ENCODE measurements at regions not wholly inside any gene's neighbourhood (a gene's known extent, or its start where the extent isn't known, plus 50 kb on each side); places are given as distances from the start of the nearest gene placed in this dataset.
"Not testable (repeated sequence)": the region's sequence is repeated elsewhere in the genome, so short reads cannot be mapped to it uniquely, and the experiment has no call there.

GRCh38 chr20:51923633-51924032, 121.3 kb upstream of the SALL4 start:
- DNase-seq (ENCODE audit: low read depth, low spot score): no peak

DNA sequence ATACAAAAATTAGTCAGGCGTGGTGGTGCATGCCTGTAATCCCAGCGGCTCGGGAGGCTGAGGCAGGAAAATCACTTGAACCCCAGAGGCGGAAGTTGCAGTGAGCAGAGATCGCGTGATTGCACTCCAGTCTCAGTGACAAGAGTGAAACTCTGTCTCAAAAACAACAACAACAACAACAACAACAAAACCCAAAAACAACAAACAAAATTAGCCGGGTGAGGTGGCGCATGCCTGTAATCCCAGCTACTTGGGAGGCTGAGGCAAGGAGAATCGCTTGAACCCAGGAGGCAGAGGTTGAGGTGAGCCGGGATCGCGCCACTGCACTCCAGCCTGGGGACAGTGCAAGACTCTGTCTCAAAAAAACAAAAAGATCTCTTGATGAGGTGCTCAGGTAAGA, 120.5 kb upstream of the SALL4 start:
- not testable (repeated sequence) for DNase-seq (ENCODE audit: low read depth, low spot score)

- no peak for DNase-seq (ENCODE audit: low read depth, low spot score)
These were observed 116.2 kb upstream of the SALL4 start for GRCh38 chr20:51918561-51918960.

DNA sequence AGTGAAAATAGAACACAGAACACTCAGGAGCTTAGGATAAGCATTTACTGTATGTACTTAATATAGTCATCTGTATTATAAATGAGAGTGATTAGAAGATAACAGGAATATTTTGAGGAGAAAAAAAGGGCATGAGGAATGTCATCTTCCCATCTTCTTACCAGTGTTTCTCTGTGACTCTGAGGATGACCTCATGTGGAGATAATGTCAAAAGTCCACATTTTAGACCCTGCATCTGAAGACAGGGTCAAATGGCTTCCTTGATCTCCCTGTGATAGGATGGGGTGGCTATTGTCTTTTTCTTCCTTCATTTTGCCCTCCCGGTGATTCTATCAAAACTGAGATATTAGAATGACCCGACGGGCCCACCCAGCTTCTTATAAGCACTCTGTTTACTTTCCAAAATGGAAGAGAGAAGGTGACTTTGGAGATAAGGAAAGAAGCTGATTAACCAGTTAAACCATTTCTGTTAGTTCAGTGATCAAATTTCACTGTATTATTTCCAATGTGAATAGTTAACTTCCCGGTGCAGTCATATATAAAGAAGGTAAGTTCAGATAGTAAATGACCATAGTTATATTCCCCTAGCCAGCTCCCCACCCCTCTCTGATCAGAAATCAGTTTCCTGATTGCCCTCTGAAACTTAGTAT, 115.7 kb upstream of the SALL4 start:
- no peak for DNase-seq (ENCODE audit: low read depth, low spot score)

GRCh38 chr20:51916244-51916643, 113.9 kb upstream of the SALL4 start:
- no peak for DNase-seq (ENCODE audit: low read depth, low spot score)

- DNase-seq (ENCODE audit: low read depth, low spot score): no peak
These were observed 112.4 kb upstream of the SALL4 start for GRCh38 chr20:51914758-51915157.

GRCh38 chr20:51910321-51911050, 108.2 kb upstream of the SALL4 start:
- DNase-seq (ENCODE audit: low read depth, low spot score): peak; percentile 64

- no peak for DNase-seq (ENCODE audit: low read depth, low spot score)
These were observed 104.4 kb upstream of the SALL4 start for GRCh38 chr20:51906679-51907078.

- DNase-seq (ENCODE audit: low read depth, low spot score): peak; percentile 54
These were observed 103.7 kb upstream of the SALL4 start for GRCh38 chr20:51906049-51906448.

DNA sequence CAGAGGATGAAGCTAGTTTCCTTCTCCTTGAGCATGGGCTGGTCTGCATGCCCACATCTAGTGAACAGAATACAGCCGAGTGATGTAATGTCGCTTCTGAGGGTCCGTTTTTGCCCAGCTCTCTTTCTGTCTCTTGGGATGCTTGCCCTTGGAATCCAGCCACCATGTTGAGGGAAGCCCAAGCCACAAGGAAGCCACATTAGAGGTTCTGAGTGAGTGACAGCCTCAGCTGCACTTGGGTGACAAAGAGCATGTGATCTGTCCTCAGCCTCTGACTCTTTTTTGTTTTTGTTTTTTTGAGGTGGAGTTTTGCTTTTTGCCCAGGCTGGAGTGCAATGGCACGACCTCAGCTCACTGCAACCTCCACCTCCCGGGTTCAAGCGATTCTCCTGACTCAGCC, 100.6 kb upstream of the SALL4 start:
- no peak for DNase-seq (ENCODE audit: low read depth, low spot score)

- DNase-seq (ENCODE audit: low read depth, low spot score): no peak
These were observed 98.1 kb upstream of the SALL4 start for GRCh38 chr20:51900443-51900842.

DNA sequence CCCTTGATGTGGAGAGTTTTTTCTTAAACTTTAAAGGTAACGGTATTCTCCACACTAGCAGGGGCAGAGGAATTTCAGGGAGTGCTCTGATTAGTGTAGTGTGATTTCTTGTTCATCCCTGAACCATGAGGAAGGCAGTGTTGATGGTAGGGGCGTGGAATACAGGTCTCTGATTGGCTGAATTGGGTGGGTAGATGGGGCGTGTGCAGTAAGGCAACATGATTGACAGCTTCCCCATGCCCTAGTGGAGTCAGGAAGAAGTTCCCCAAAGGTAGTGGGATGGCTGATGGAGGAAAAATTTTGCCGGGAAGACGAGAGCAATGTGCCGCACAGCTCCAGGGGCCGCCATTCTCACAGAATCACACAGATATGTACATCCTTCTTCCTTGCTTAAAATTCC, 97.4 kb upstream of the SALL4 start:
- peak; percentile 56 for DNase-seq (ENCODE audit: low read depth, low spot score)

DNA sequence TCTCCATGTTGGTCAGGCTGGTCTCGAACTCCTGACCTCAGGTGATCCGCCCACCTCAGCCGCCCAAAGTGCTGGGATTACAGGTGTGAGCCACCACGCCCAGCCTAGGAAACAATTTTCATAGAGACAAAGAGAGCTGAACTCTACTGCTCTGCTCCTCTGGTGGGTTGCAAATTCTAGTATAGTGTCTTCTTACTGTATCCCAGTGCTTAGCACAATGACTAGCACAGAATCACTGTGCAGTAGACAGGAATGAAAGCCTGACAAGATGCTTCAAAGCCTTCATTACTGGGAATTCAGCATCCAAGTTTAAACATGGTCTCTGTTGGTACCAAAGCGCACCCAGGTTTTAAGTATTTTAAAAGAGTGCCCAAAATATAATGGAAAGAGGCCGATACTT, 96.5 kb upstream of the SALL4 start:
- no peak for DNase-seq (ENCODE audit: low read depth, low spot score)

- peak; percentile 46 for DNase-seq (ENCODE audit: low read depth, low spot score)
These were observed 92.3 kb upstream of the SALL4 start for GRCh38 chr20:51894619-51895018.

DNA sequence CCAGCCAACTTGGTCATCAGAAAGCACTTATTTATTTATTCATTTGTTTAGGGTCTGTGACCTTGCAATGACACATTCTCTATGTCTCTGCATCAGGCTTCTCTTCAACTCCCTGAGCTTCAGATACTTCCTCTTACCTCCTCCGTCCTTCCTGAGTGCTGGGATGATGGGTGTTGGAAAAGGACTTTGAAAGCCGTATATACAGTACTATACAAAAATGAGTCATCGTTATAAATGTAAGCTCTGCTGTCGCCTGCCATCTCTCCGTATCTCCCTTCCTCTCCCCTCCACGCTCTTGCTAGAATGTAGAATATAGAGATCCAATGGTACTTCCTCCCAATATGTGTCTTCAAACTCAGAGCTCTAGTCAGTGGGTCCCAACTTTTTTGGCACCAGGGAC, 91.9 kb upstream of the SALL4 start:
- no peak for DNase-seq (ENCODE audit: low read depth, low spot score)

DNA sequence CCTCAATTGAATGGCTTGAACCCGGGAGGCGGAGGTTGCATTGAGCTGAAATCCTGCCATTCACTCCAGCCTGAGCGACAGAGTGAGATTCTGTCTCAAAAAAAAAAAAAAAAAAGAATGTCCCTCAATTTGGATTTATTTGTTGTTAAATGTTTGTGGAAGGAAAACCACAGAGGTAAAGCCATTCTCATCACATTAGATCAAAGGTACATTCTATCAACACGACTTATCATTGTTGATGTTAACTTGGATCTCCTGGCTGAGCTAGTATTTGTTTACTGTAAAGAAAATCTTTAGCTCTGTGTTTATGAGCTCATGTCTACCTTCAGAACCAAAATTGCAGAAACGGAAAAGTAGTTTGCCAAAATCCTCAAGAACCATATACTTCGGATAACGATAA, 91.4 kb upstream of the SALL4 start:
- no peak for DNase-seq (ENCODE audit: low read depth, low spot score)

DNA sequence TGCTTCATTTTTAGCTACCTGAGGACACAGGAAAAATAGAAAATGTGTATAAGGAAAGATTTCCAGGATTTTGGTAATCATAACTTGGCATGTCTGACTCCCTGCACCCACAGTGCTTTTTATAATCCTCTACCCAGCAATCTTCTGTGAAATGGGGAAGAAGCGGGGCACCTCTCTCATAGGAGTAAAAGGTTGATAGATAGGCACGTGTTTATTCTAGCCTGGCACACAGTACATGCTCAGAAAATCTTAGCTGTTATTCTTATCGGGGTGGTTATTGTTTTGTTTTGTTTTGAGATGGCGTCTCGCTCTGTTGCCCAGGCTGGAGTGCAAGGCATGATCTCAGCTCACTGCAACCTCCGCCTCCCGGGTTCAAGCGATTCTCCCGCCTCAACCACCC, 87.7 kb upstream of the SALL4 start:
- DNase-seq (ENCODE audit: low read depth, low spot score): no peak

- DNase-seq (ENCODE audit: low read depth, low spot score): no peak
These were observed 87.1 kb upstream of the SALL4 start for GRCh38 chr20:51889466-51889865.

GRCh38 chr20:51888291-51888690, 86.0 kb upstream of the SALL4 start:
- no peak for DNase-seq (ENCODE audit: low read depth, low spot score)

DNA sequence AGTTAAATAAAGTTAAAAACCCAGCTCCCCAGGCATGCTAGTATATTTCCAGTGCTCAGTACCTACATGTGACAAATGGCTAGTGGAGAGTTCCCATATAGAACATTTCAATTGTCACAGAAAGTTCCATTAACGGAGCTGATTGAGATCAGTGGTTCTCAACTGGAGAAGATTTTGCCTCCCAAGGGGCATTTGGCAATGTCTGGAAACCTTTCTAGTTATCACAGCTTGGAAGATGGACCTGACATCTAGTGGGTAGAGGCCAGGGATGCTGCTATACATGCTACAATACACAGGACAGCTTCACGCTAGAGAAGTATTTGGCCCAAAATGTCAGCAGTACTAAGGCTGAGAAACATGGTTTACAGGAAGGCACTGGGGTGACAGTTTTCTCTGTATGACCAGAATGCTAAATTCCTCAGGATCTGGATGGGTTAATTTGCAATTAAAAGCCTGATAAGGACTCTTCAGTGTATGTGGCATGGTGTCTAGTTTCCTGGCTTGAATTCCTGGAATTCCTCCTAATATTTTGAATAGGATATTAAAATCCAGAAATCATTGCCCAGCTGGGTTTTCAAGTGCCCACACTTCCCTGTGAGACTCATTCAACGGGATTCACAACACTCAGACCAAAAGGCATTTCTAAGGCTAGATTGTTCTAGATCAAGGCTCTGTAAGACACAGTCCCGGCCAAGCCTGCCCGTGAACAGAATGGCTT, 84.7 kb upstream of the SALL4 start:
- DNase-seq (ENCODE audit: low read depth, low spot score): no peak

DNA sequence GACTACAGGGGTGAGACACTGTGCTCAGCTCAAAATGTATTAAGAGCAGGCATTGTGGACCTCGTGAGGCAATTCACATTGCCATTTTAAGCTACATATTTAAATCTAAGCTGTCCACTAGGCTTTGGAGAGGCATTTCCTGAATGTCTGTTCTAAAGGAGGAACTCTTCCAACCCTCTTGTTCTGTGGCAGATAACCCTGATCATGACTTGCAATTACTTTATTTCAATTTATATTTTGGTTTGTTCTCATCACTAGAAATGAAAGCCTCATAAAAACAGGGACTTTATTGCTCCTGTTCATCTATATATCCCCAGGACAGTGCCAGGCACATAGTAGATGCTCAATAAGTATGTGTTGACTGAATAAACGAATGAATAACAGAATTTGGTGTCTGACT, 84.0 kb upstream of the SALL4 start:
- no peak for DNase-seq (ENCODE audit: low read depth, low spot score)

GRCh38 chr20:51884561-51884960, 82.2 kb upstream of the SALL4 start:
- no peak for DNase-seq (ENCODE audit: low read depth, low spot score)

DNA sequence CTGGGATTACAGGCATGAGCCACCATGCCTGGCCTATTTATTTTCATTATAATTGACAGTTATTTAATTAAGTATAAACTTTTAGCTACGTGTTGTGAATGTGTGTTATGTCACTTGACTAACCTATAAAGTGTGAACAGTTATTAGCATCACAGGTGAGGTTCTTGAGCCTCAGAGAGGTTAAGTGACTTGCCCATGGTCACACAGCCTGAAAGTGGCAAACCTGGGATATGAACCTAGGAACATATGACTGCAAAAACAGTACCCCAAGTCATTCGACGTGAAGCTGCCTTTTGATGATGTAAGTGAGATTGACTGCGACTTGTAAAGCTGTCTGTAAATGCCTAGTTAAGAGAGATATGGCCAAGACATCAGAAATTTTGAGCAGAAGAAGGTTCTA, 77.9 kb upstream of the SALL4 start:
- no peak for DNase-seq (ENCODE audit: low read depth, low spot score)

Data from ELF-1 (cell line).